ENCODE measurements at regions not wholly inside any gene's neighbourhood (a gene's known extent, or its start where the extent isn't known, plus 50 kb on each side); places are given as distances from the start of the nearest gene placed in this dataset.
A peak's percentile ranks its signal among the peaks of the same experiment; 100 is the strongest.

DNA sequence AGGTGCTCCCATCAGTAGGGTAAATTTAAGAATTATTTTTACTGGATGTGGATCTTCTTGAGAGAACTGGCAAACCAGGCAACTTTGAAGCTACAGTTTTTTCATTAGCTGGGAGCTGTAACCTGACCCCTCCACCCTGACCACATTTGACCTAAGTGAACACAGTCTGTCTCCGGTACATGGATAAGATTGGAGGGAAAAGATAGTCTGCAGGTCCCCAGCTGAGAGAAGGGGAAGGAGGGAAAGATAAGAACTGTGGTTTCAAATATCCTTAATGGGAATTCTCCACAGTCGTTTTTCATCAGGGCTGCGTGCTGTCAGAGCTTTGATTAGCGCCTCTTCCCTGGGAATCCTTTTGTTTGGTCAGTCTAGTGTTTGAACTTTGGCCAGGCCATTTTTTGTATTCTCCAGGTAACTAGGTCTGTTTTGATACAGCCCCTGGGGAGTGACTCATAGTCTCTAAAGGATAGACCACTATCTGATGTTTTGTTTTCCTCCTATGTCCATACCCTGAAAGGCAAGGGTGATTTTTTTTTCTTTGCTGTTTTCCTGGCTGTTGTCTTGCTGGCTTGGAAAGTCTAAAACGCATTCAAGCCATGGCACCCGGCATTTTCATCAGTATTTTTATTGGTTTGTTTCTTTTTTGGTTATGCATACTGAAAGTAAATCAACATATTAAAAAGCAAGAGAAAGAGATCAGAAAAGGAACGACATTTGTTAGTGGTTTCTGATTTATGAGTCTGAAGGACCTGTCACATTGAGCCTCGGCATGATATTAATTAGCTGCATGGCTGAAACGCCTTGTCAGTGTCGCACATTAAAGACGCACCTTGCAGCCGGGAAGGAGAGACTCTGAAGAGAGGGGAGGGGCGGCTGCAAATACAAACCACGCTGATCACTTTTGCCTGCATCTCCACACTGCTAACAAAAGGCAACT is 183.4 kb upstream of the FN1 start (continued):
- TF ChIP-seq, protein P1, sequence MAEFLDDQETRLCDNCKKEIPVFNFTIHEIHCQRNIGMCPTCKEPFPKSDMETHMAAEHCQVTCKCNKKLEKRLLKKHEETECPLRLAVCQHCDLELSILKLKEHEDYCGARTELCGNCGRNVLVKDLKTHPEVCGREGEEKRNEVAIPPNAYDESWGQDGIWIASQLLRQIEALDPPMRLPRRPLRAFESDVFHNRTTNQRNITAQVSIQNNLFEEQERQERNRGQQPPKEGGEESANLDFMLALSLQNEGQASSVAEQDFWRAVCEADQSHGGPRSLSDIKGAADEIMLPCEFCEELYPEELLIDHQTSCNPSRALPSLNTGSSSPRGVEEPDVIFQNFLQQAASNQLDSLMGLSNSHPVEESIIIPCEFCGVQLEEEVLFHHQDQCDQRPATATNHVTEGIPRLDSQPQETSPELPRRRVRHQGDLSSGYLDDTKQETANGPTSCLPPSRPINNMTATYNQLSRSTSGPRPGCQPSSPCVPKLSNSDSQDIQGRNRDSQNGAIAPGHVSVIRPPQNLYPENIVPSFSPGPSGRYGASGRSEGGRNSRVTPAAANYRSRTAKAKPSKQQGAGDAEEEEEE (CRISPR knock-in tag; IDR thresholded peaks at IDR 0.05; ENCODE audit: borderline replicate concordance): no peak
- TF ChIP-seq POLR2A (IDR thresholded peaks at IDR 0.05; ENCODE audit: insufficient read depth in 1 of 2, low read depth in 2 of 2, low read length in 2 of 2) (peak; percentile 19 to 61; a peak in 3 of 4 replicates), KAT7 (CRISPR knock-in tag; IDR thresholded peaks at IDR 0.05; ENCODE audit: borderline replicate concordance) (peak; percentile 79; the same call in 1 of the 2 replicates), ZNF672 (CRISPR knock-in tag; IDR thresholded peaks at IDR 0.05) (no peak), MTA1 (CRISPR knock-in tag; IDR thresholded peaks at IDR 0.05; ENCODE audit: borderline replicate concordance) (no peak), FOXA1 (IDR thresholded peaks at IDR 0.05) (no peak), FOXA1 (CRISPR knock-in tag; IDR thresholded peaks at IDR 0.05) (no peak; the same call in 1 of the 2 replicates), ADNP (CRISPR knock-in tag; IDR thresholded peaks at IDR 0.05) (no peak), MZF1 (CRISPR knock-in tag; IDR thresholded peaks at IDR 0.05; ENCODE audit: borderline replicate concordance) (no peak), NFIC (IDR thresholded peaks at IDR 0.05; ENCODE audit: low read length) (peak; percentile 95), HOXA7 (CRISPR knock-in tag; IDR thresholded peaks at IDR 0.05) (no peak), ZNF264 (CRISPR knock-in tag; IDR thresholded peaks at IDR 0.05) (peak; percentile 96), HMGA1 (CRISPR knock-in tag; conservative IDR thresholded peaks at IDR 0.05) (no peak)
- TF ChIP-seq, protein P2, sequence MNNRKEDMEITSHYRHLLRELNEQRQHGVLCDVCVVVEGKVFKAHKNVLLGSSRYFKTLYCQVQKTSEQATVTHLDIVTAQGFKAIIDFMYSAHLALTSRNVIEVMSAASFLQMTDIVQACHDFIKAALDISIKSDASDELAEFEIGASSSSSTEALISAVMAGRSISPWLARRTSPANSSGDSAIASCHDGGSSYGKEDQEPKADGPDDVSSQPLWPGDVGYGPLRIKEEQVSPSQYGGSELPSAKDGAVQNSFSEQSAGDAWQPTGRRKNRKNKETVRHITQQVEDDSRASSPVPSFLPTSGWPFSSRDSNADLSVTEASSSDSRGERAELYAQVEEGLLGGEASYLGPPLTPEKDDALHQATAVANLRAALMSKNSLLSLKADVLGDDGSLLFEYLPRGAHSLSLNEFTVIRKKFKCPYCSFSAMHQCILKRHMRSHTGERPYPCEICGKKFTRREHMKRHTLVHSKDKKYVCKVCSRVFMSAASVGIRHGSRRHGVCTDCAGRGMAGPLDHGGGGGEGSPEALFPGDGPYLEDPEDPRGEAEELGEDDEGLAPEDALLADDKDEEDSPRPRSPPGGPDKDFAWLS (CRISPR knock-in tag; IDR thresholded peaks at IDR 0.05; ENCODE audit: borderline replicate concordance): no peak
- TF ChIP-seq, protein P3, sequence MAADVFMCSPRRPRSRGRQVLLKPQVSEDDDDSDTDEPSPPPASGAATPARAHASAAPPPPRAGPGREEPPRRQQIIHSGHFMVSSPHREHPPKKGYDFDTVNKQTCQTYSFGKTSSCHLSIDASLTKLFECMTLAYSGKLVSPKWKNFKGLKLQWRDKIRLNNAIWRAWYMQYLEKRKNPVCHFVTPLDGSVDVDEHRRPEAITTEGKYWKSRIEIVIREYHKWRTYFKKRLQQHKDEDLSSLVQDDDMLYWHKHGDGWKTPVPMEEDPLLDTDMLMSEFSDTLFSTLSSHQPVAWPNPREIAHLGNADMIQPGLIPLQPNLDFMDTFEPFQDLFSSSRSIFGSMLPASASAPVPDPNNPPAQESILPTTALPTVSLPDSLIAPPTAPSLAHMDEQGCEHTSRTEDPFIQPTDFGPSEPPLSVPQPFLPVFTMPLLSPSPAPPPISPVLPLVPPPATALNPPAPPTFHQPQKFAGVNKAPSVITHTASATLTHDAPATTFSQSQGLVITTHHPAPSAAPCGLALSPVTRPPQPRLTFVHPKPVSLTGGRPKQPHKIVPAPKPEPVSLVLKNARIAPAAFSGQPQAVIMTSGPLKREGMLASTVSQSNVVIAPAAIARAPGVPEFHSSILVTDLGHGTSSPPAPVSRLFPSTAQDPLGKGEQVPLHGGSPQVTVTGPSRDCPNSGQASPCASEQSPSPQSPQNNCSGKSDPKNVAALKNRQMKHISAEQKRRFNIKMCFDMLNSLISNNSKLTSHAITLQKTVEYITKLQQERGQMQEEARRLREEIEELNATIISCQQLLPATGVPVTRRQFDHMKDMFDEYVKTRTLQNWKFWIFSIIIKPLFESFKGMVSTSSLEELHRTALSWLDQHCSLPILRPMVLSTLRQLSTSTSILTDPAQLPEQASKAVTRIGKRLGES (CRISPR knock-in tag; IDR thresholded peaks at IDR 0.05; ENCODE audit: borderline replicate concordance): no peak
- TF ChIP-seq, protein P4, sequence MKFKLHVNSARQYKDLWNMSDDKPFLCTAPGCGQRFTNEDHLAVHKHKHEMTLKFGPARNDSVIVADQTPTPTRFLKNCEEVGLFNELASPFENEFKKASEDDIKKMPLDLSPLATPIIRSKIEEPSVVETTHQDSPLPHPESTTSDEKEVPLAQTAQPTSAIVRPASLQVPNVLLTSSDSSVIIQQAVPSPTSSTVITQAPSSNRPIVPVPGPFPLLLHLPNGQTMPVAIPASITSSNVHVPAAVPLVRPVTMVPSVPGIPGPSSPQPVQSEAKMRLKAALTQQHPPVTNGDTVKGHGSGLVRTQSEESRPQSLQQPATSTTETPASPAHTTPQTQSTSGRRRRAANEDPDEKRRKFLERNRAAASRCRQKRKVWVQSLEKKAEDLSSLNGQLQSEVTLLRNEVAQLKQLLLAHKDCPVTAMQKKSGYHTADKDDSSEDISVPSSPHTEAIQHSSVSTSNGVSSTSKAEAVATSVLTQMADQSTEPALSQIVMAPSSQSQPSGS (CRISPR knock-in tag; IDR thresholded peaks at IDR 0.05): peak; percentile 89
- TF ChIP-seq, protein P5, sequence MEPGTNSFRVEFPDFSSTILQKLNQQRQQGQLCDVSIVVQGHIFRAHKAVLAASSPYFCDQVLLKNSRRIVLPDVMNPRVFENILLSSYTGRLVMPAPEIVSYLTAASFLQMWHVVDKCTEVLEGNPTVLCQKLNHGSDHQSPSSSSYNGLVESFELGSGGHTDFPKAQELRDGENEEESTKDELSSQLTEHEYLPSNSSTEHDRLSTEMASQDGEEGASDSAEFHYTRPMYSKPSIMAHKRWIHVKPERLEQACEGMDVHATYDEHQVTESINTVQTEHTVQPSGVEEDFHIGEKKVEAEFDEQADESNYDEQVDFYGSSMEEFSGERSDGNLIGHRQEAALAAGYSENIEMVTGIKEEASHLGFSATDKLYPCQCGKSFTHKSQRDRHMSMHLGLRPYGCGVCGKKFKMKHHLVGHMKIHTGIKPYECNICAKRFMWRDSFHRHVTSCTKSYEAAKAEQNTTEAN (CRISPR knock-in tag; conservative IDR thresholded peaks at IDR 0.05): 0 out of 2 replicates have a peak, but pooled peaks have one; percentile 66
- TF ChIP-seq, protein P6, sequence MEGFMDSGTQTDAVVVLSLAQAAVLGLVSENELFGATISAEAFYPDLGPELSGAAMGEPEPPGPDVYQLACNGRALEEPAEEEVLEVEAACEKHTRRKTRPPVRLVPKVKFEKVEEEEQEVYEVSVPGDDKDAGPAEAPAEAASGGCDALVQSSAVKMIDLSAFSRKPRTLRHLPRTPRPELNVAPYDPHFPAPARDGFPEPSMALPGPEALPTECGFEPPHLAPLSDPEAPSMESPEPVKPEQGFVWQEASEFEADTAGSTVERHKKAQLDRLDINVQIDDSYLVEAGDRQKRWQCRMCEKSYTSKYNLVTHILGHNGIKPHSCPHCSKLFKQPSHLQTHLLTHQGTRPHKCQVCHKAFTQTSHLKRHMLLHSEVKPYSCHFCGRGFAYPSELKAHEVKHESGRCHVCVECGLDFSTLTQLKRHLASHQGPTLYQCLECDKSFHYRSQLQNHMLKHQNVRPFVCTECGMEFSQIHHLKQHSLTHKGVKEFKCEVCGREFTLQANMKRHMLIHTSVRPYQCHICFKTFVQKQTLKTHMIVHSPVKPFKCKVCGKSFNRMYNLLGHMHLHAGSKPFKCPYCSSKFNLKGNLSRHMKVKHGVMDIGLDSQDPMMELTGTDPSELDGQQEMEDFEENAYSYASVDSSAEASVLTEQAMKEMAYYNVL (CRISPR knock-in tag; IDR thresholded peaks at IDR 0.05; ENCODE audit: borderline replicate concordance): peak; percentile 99

Data from HepG2 (cell line).